ENCODE measurements at regions not wholly inside any gene's neighbourhood (a gene's known extent, or its start where the extent isn't known, plus 50 kb on each side); places are given as distances from the start of the nearest gene placed in this dataset.

- TF ChIP-seq CTCF (IDR thresholded peaks at IDR 0.05) (no peak), POLR2A (IDR thresholded peaks at IDR 0.05) (no peak)
Measured at GRCh38 chr2:180191432-180192124, 184.5 kb upstream of the CWC22 start.

Measured in Peyer's patch (tissue), 4 donors.